ENCODE measurements at regions not wholly inside any gene's neighbourhood (a gene's known extent, or its start where the extent isn't known, plus 50 kb on each side); places are given as distances from the start of the nearest gene placed in this dataset.

- TF ChIP-seq CTCF (conservative IDR thresholded peaks at IDR 0.05; ENCODE audit: low read length): no peak
- H3K4me3 ChIP-seq (ENCODE audit: low read length): no peak overlapping the region
- DNase-seq (ENCODE audit: low read depth): peak; percentile 61
Measured at GRCh38 chr5:53368966-53369605, 111.3 kb upstream of the FST start.

GRCh38 chr5:53369681-53370080 lies 110.7 kb upstream of the FST start:
- no peak for DNase-seq (ENCODE audit: low read depth)
- no peak overlapping the region for H3K4me3 ChIP-seq (ENCODE audit: low read length)
- no peak for TF ChIP-seq CTCF (conservative IDR thresholded peaks at IDR 0.05; ENCODE audit: low read length)

- H3K4me3 ChIP-seq (ENCODE audit: low read length): no peak overlapping the region
- DNase-seq (ENCODE audit: low read depth): peak; percentile 42
- TF ChIP-seq CTCF (conservative IDR thresholded peaks at IDR 0.05; ENCODE audit: low read length): no peak
Measured at GRCh38 chr5:53373451-53374158, 106.8 kb upstream of the FST start.

- H3K4me3 ChIP-seq (ENCODE audit: low read length): no peak overlapping the region
- TF ChIP-seq CTCF (conservative IDR thresholded peaks at IDR 0.05; ENCODE audit: low read length): no peak
- no peak for DNase-seq (ENCODE audit: low read depth)
Measured at GRCh38 chr5:53376853-53377252, 103.6 kb upstream of the FST start.

GRCh38 chr5:53378190-53378589 lies 102.2 kb upstream of the FST start:
- no peak for TF ChIP-seq CTCF (conservative IDR thresholded peaks at IDR 0.05; ENCODE audit: low read length)
- no peak overlapping the region for H3K4me3 ChIP-seq (ENCODE audit: low read length)
- no peak for DNase-seq (ENCODE audit: low read depth)

- H3K4me3 ChIP-seq (ENCODE audit: low read length): no peak overlapping the region
- DNase-seq (ENCODE audit: low read depth): peak; percentile 71
- no peak for TF ChIP-seq CTCF (conservative IDR thresholded peaks at IDR 0.05; ENCODE audit: low read length)
Measured at GRCh38 chr5:53378590-53379247, 101.7 kb upstream of the FST start.

- no peak for DNase-seq (ENCODE audit: low read depth)
- no peak overlapping the region for H3K4me3 ChIP-seq (ENCODE audit: low read length)
- TF ChIP-seq CTCF (conservative IDR thresholded peaks at IDR 0.05; ENCODE audit: low read length): no peak
Measured at GRCh38 chr5:53386341-53386740, 94.1 kb upstream of the FST start.

All from AG10803 (cell line).